ENCODE measurements at regions not wholly inside any gene's neighbourhood (a gene's known extent, or its start where the extent isn't known, plus 50 kb on each side); places are given as distances from the start of the nearest gene placed in this dataset.

- no peak for TF ChIP-seq CTCF (conservative IDR thresholded peaks at IDR 0.05; ENCODE audit: low read depth, low read length)
- no peak for TF ChIP-seq EZH2 (IDR thresholded peaks at IDR 0.05; ENCODE audit: borderline replicate concordance, low read depth, low read length, poor library complexity, severe bottlenecking)
These were observed 88.7 kb upstream of the HPF1 start for GRCh38 chr4:169846396-169846795.

All from A673 (cell line).